Endothelial cell (in vitro differentiated cells): ENCODE measurements at regions not wholly inside any gene's neighbourhood (a gene's known extent, or its start where the extent isn't known, plus 50 kb on each side); places are given as distances from the start of the nearest gene placed in this dataset.

Source experiments
- DNase-seq: peaks from one replicate; pipeline ENCODE4 v3.0.0; 2021; ENCODE audit warnings: low spot score
- H3K27ac Mint-ChIP-seq: one replicate; pipeline ENCODE4 v1.8.0; 2021; ENCODE audit warnings: mixed read lengths, inconsistent platforms; ENCODE audit not compliant: unreplicated experiment
- H3K27me3 Mint-ChIP-seq: one replicate; pipeline ENCODE4 v1.8.0; 2021; ENCODE audit warnings: mild to moderate bottlenecking, moderate library complexity, mixed read lengths, inconsistent platforms; ENCODE audit not compliant: unreplicated experiment
- H3K36me3 Mint-ChIP-seq: one replicate; pipeline ENCODE4 v1.8.0; 2021; ENCODE audit warnings: mild to moderate bottlenecking, low read depth, mixed read lengths, inconsistent platforms; ENCODE audit not compliant: unreplicated experiment
- H3K4me1 Mint-ChIP-seq: one replicate; pipeline ENCODE4 v1.8.0; 2021; ENCODE audit warnings: mild to moderate bottlenecking, mixed read lengths, inconsistent platforms; ENCODE audit not compliant: unreplicated experiment
- H3K4me3 Mint-ChIP-seq: one replicate; pipeline ENCODE4 v1.8.0; 2021; ENCODE audit warnings: mild to moderate bottlenecking, mixed read lengths, inconsistent platforms; ENCODE audit not compliant: unreplicated experiment
- H3K9me3 Mint-ChIP-seq: one replicate; pipeline ENCODE4 v1.8.0; 2021; ENCODE audit warnings: mixed read lengths, inconsistent platforms; ENCODE audit not compliant: unreplicated experiment
- CTCF ChIP-seq: fragments of 200-600 bp; sonication (generic); IDR thresholded peaks from one replicate; pipeline ENCODE4 v1.5.0; 2021; ENCODE audit warnings: antibody characterized with exemption; ENCODE audit not compliant: unreplicated experiment

GRCh38 chr22:22716136-22716665 is 71.8 kb downstream of the GGTLC2 start:
- H3K4me3 Mint-ChIP-seq: no peak overlapping the region
- no peak for TF ChIP-seq CTCF
- H3K27ac Mint-ChIP-seq: no peak overlapping the region
- no peak for DNase-seq
- H3K9me3 Mint-ChIP-seq: no peaks in the 10 kb centered on the region
- H3K4me1 Mint-ChIP-seq: peaks cover 22% of the 10 kb centered on the region
- no peaks in the 10 kb centered on the region for H3K36me3 Mint-ChIP-seq
- peaks cover 3% of the 10 kb centered on the region for H3K27me3 Mint-ChIP-seq

- Mint-ChIP-seq H3K9me3 (no peaks in the 10 kb centered on the region), H3K27me3 (peaks cover 1% of the 10 kb centered on the region)
Observed at GRCh38 chr22:22717664-22718063, 73.2 kb downstream of the GGTLC2 start.

GRCh38 chr22:22720201-22720723 is 75.8 kb downstream of the GGTLC2 start:
- H3K9me3 Mint-ChIP-seq: no peaks in the 10 kb centered on the region
- peak; percentile 60 for TF ChIP-seq CTCF
- H3K4me1 Mint-ChIP-seq: peaks cover 20% of the 10 kb centered on the region
- H3K27ac Mint-ChIP-seq: peak overlapping the region; percentile 78
- no peaks in the 10 kb centered on the region for H3K27me3 Mint-ChIP-seq
- no peaks in the 10 kb centered on the region for H3K36me3 Mint-ChIP-seq
- peak; percentile 74 for DNase-seq
- H3K4me3 Mint-ChIP-seq: no peak overlapping the region

More at GRCh38 chr22:22717664-22718063, 73.2 kb downstream of the GGTLC2 start:
- H3K4me3 Mint-ChIP-seq: no peak overlapping the region
- no peak overlapping the region for H3K27ac Mint-ChIP-seq
- peaks cover 22% of the 10 kb centered on the region for H3K4me1 Mint-ChIP-seq
- H3K36me3 Mint-ChIP-seq: no peaks in the 10 kb centered on the region
- TF ChIP-seq CTCF: no peak
- no peak for DNase-seq

GRCh38 chr22:22720724-22721261 is 76.4 kb downstream of the GGTLC2 start:
- Mint-ChIP-seq H3K4me3 (no peak overlapping the region), H3K9me3 (no peaks in the 10 kb centered on the region), H3K27ac (peak overlapping the region; percentile 78), H3K27me3 (no peaks in the 10 kb centered on the region), H3K36me3 (no peaks in the 10 kb centered on the region), H3K4me1 (peaks cover 15% of the 10 kb centered on the region)
- no peak for DNase-seq
- TF ChIP-seq CTCF: no peak

GRCh38 chr22:22721681-22722354 is 77.4 kb downstream of the GGTLC2 start:
- Mint-ChIP-seq H3K27me3 (peaks cover 2% of the 10 kb centered on the region), H3K4me3 (no peak overlapping the region), H3K27ac (no peak overlapping the region), H3K36me3 (no peaks in the 10 kb centered on the region), H3K4me1 (peaks cover 20% of the 10 kb centered on the region), H3K9me3 (no peaks in the 10 kb centered on the region)
- TF ChIP-seq CTCF: no peak
- no peak for DNase-seq
